ENCODE measurements at regions not wholly inside any gene's neighbourhood (a gene's known extent, or its start where the extent isn't known, plus 50 kb on each side); places are given as distances from the start of the nearest gene placed in this dataset.

- TF ChIP-seq CTCF (conservative IDR thresholded peaks at IDR 0.05; ENCODE audit: low read depth, low read length) (no peak), EZH2 (IDR thresholded peaks at IDR 0.05; ENCODE audit: low read length, unreplicated experiment) (no peak), EZH2phosphoT487 (IDR thresholded peaks at IDR 0.05; ENCODE audit: borderline replicate concordance, low read length) (no peak)
These were observed 246.7 kb downstream of the TTLL2 start for GRCh38 chr6:167571550-167571949.
